OCI-LY3 (cell line): ENCODE measurements at regions not wholly inside any gene's neighbourhood (a gene's known extent, or its start where the extent isn't known, plus 50 kb on each side); places are given as distances from the start of the nearest gene placed in this dataset.

Source experiments
- EZH2phosphoT487 ChIP-seq: fragments of 200-600 bp; shearing (Covaris generic); IDR thresholded peaks from 2 replicates; pipeline ENCODE4 v1.6.1; 2018; ENCODE audit warnings: antibody characterized with exemption, mixed run types, low read depth
- TF ChIP-seq, protein P1 (sequence below): fragments of 200-600, 300-600 bp; sonication (generic); IDR thresholded peaks from 2 replicates; pipeline ENCODE4 v1.5.1; 2014; ENCODE audit warnings: antibody characterized with exemption, low read length, low read depth

DNA sequence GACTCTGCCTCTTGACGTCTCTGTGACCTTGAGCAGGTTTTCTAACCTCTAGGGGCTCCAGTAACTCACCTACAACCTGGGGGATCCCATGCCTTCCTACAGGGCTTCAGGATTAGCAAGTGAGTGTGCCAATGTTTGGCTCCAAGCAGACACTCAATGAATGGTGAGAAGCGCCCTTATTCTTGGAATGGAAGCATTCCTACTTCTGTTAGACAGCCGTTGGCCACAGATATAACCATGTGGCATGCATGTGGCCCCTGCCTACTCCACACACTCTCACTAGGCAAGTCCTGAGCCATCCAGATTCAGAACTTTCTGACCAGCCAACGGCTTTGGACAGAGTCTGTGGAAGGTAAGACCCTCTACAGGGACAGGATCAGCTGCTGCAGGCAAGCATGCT, 108.9 kb upstream of the LYZL2 start:
- TF ChIP-seq, protein P1, sequence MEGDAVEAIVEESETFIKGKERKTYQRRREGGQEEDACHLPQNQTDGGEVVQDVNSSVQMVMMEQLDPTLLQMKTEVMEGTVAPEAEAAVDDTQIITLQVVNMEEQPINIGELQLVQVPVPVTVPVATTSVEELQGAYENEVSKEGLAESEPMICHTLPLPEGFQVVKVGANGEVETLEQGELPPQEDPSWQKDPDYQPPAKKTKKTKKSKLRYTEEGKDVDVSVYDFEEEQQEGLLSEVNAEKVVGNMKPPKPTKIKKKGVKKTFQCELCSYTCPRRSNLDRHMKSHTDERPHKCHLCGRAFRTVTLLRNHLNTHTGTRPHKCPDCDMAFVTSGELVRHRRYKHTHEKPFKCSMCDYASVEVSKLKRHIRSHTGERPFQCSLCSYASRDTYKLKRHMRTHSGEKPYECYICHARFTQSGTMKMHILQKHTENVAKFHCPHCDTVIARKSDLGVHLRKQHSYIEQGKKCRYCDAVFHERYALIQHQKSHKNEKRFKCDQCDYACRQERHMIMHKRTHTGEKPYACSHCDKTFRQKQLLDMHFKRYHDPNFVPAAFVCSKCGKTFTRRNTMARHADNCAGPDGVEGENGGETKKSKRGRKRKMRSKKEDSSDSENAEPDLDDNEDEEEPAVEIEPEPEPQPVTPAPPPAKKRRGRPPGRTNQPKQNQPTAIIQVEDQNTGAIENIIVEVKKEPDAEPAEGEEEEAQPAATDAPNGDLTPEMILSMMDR, result no peak
- no peak for TF ChIP-seq EZH2phosphoT487
